HG03469 (cell line): ENCODE measurements at regions not wholly inside any gene's neighbourhood (a gene's known extent, or its start where the extent isn't known, plus 50 kb on each side); places are given as distances from the start of the nearest gene placed in this dataset.

Experiments used
- ATAC-seq: cut with Tn5 transposase; IDR thresholded peaks from one replicate; pipeline ENCODE4 v1.9.1; 2021; ENCODE audit warnings: mild to moderate bottlenecking, moderate library complexity, moderate number of reproducible peaks; ENCODE audit not compliant: unreplicated experiment

- no peak for ATAC-seq
These were observed 571.1 kb downstream of the LMO4 start for GRCh38 chr1:87899746-87900145.

DNA sequence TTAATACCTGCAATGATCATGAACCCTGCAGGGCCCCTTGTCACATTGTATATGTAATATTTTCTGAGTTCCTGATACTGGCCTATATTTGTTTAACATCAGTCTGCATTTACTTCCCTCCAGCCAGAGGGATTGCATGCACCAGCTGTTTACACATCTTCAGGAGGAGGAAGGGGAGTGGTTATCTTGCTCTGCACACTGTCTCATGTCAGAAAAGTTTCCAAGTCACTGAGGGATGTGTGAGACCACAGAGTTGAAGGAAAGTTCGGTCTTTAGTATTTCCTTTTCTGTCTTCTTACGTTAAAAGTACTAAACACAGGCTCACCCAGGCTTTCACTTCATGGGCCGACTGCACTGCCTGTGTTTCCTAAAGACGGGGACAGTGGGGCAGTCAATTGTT is 574.1 kb downstream of the LMO4 start:
- no peak for ATAC-seq

- ATAC-seq = no peak
These were observed 574.6 kb downstream of the LMO4 start for GRCh38 chr1:87903242-87903641.

DNA sequence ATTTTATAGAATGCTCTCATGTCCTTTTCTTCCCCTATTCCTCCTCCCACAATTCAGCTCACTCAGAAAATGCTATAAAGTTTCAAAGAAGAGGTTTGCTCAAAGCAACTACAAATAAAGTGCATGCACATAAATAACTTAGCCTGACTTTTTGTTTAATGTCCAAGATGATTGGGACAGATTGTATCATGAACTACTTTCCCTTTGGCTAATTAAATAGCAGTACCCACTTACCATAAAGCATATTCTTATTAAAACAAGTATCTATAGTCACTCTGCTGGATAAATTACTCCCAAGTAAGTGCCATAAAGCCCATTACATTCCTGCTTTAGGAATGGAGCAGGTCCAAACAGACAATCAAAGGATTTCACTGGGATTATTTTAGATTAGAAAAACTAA is 576.0 kb downstream of the LMO4 start:
- ATAC-seq = no peak

GRCh38 chr1:87905651-87906050 is 577.0 kb downstream of the LMO4 start:
- no peak for ATAC-seq

DNA sequence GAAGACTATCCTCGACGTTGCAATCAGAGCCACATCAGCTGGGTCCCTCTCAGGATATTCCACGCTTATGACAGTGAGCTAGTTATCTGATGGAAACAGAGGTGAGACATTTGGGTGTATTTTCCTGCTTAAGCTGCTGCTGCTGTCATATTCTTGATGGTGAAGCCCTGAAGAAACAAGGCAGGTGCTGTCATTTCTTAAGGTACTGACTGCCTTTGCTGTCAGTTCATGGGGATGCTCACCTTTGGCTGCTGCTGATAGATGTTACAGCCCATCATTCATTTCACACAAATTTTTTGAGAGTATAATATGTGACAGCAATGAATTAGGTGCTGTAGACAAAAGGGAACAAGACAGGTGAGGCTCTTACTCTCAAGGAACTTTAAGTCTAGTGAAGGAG is 577.4 kb downstream of the LMO4 start:
- ATAC-seq = no peak

GRCh38 chr1:87913361-87913760 is 584.7 kb downstream of the LMO4 start:
- no peak for ATAC-seq

DNA sequence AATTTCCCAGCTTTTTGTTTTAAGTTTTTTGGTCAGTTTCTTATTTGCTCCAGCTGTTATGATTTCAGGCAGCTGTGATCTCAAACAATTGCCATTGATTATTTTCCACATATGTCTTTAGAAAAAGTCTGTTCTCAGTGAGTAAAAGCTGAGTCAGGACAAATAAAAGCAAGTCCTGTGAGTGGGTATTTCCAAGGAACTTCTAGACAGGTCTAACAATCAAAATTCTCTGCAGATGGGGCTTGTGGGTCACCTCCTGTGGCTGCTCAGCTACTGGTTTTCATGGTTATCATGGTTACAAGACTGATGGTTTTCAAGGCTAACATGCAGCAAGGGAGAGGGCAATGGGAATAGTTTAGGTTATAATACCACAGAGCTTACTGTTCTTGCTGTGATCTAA is 585.7 kb downstream of the LMO4 start:
- no peak for ATAC-seq

DNA sequence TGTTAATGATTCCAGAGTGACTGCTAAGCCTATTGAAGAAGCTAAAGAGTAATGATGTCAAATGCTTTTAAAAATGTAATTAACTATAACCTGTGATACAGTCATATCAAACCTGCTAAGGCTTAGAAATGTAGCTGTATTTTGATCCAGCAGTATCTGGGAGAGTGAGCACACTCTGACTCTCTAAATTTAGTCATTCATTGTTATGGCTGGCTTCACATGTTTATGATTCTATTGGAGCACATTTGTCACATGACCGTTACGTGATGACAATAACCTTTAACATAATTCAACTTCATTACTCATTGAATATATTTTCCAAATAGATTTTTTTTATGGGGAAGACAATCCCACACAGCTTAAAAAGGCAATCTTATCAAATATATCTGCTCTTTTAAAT is 587.1 kb downstream of the LMO4 start:
- ATAC-seq = no peak

GRCh38 chr1:87916965-87917364 is 588.3 kb downstream of the LMO4 start:
- no peak for ATAC-seq

DNA sequence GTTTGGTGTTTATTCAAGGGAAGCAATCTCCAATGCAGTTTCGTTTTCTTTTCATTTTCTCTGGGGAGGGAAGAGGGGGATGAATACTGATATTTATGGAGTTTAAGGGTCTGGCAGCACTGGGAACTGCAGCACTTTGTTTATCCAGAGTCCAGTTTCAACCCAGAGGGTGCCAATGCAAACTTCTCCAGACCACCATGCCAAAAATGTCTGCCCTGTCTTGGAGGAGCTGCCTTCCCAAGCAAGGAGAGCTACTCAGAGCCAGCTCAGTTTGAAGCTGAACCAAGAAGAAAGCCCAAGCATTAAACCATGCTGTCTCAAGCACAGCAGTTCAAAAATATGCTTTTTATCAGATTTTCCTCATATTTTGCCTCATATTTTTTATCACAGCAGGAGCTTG is 589.7 kb downstream of the LMO4 start:
- ATAC-seq = no peak

GRCh38 chr1:87922885-87923284 is 594.2 kb downstream of the LMO4 start:
- ATAC-seq = no peak

- ATAC-seq = no peak
These were observed 597.6 kb downstream of the LMO4 start for GRCh38 chr1:87926131-87926830.

- ATAC-seq = no peak
These were observed 598.2 kb downstream of the LMO4 start for GRCh38 chr1:87926921-87927320.

DNA sequence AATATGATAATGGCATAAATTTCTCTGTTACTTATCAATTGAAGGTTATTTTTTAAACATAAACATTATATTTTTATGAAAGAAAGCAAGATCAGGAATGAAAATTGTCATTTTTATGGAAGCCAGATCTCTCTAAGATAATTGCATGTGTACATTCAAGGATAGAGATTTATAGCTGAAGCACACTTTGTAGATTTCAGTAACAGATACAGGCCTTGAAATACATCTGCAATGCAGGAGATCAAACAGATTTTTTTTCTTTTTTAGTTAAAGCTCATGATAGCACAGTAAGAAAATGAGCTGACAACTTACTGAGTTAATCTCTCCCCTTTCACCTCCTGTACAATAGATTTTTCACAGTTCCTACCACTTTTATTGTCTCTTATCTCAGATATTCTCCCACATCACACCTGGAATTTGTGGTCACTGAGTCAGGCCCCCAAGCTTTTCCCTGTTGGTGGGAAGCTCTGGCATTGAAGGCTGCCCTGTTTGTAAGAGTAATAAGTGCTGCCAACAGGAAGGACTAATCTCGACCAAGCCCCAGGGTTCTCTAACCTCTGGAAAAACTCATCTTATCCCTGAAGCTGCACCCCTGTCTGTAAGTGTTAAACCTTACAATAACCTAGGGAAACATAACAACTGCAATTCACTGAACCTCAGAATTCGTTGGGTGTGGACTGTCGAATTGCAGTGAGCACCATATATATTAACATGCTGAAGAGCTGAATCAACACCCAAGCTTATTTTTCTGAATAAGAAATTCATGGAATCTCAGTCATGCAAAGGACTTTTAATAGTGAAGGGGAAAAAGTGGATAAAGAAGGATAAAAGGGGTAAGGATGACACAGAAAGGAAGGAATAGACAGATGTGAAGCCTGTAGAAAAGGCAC is 599.0 kb downstream of the LMO4 start:
- ATAC-seq = no peak

DNA sequence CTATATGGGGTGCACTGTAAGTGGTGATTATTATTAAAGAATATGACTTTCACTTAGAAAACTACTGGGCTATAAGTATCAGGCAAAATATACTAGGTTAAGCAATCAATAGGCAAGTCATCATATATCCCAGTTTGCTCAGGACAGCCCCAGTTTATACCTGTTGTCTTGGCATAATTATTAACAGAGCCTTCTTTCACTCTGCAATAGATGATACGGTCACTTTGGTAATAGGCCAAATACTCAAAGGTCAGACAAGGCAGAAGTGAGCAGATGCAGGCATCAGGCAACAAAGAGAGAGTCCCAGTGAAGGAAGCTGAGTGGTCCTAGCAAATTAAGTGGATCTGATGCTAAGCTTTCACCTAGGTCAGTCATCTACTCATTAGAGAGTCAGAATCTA is 599.9 kb downstream of the LMO4 start:
- no peak for ATAC-seq

- no peak for ATAC-seq
These were observed 601.2 kb downstream of the LMO4 start for GRCh38 chr1:87929906-87930305.

GRCh38 chr1:87930796-87931195 is 602.1 kb downstream of the LMO4 start:
- ATAC-seq = no peak

DNA sequence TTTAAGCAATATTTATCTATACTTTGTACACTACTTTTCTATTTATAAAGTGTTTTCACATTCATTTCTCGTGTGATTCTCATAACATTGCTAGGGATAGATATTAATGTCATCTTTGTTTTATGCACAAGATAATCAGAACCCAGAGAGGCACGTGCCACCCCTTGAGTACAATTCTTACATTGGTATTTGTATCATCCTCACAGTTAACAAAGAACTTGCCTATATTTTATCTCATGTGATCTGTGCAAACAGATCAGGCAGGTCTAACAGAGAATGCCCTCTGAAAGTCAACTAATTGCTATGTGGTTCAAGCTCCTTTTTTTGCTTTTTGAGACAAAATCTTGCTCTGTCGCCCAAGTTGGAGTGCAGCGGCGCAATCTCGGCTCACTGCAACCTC is 604.5 kb downstream of the LMO4 start:
- ATAC-seq = no peak

DNA sequence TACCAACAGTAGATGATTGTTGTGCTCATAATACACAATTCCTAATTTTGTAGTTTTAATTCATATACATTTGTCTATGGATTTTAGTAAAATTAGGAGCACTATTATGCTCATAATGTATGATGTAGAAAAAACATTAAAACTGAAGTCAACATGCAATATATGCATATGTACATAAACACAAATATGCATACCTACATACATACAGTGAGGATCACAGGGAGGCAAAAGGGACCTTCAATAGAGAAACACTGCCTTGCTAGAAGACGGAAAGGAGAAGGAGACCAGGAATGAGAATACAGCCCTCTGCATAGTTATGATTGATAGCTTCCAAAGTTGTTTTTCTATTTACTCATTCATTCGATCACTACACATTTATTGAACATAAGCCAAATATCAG is 606.5 kb downstream of the LMO4 start:
- ATAC-seq = no peak

DNA sequence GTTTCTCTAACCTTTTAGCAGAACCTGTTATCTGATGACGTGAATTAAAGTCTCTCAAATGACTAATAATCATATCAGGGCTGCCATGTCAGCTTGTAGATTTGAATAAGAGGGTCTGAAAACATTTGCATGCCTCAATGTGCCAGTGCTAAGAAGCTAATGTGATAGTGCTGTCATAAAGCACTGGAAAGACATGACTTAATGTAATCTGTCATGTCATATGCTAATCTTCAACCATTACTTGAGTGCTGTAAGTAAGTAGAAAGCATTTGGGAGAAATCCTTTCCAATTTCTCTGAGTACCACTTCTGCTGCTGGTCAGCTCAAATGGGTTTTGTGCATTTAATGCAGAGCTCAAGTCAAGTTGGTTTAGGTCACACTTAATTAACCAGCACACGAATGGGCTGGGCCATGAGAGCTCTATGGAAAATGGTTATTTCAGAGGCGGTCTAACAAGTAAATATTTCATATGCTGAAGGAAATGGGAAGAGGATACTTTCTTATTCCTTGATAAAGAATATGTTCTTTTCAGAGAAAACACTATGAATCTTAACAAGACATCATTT is 609.2 kb downstream of the LMO4 start:
- ATAC-seq = no peak

GRCh38 chr1:87938631-87939030 is 610.0 kb downstream of the LMO4 start:
- ATAC-seq = no peak
